OCI-LY7 (cell line): ENCODE measurements at regions not wholly inside any gene's neighbourhood (a gene's known extent, or its start where the extent isn't known, plus 50 kb on each side); places are given as distances from the start of the nearest gene placed in this dataset.

Experiments
- BruUV-seq: library from RNA; stranded (reverse); fragments of 400-500 nt; replicated peaks from 2 replicates; lab custom pipeline; 2021; lab: Mats Ljungman, UMichigan
- CTCF ChIA-PET: fragments of 300-600 bp; sonication (Branson Sonifier 250); formaldehyde crosslinking; loops from one replicate; lab custom pipeline; 2022; ENCODE audit warnings: antibody characterized with exemption; ENCODE audit not compliant: unreplicated experiment; lab: Charles Lee
- POLR2A ChIA-PET: fragments of 300-600 bp; sonication (Branson Sonifier 250); formaldehyde crosslinking; loops from one replicate; lab custom pipeline; 2022; ENCODE audit warnings: antibody characterized with exemption; lab: Charles Lee
- DNase-seq: peaks from one replicate; pipeline ENCODE4 v3.0.0-alpha.2; 2015; ENCODE audit warnings: low spot score
- H2AFZ ChIP-seq: fragments of 200-600 bp; sonication (generic), shearing (Covaris generic); 2 replicates; pipeline ENCODE4 v1.6.1; 2014; ENCODE audit warnings: mild to moderate bottlenecking, antibody characterized with exemption, low read length, moderate library complexity
- H3K27ac ChIP-seq: fragments of 200-600 bp; sonication (generic); 2 replicates; pipeline ENCODE4 v1.5.1; 2014; ENCODE audit warnings: mixed run types, low read depth, mild to moderate bottlenecking, moderate library complexity, low read length, inconsistent platforms; ENCODE audit not compliant: poor library complexity, severe bottlenecking
- H3K36me3 ChIP-seq: fragments of 200-600 bp; sonication (generic); 2 replicates; pipeline ENCODE4 v1.6.1; 2014; ENCODE audit warnings: mild to moderate bottlenecking, antibody characterized with exemption, low read length, moderate library complexity, mixed read lengths; ENCODE audit not compliant: insufficient read depth
- H3K4me1 ChIP-seq: fragments of 200-600 bp; sonication (generic); 2 replicates; pipeline ENCODE4 v1.5.1; 2014; ENCODE audit warnings: mild to moderate bottlenecking, low read length; ENCODE audit not compliant: insufficient read depth, poor library complexity, severe bottlenecking
- H3K4me2 ChIP-seq: fragments of 200-600 bp; sonication (generic); 2 replicates; pipeline ENCODE4 v1.6.1; 2014; ENCODE audit warnings: mild to moderate bottlenecking, low read length
- H3K4me3 ChIP-seq: fragments of 200-600 bp; sonication (generic); 2 replicates; pipeline ENCODE4 v1.5.1; 2014; ENCODE audit warnings: mild to moderate bottlenecking, low read depth, low read length; ENCODE audit not compliant: poor library complexity, severe bottlenecking
- H3K79me2 ChIP-seq: fragments of 200-600 bp; sonication (generic); 2 replicates; pipeline ENCODE4 v1.6.1; 2016; ENCODE audit warnings: low read depth, mild to moderate bottlenecking, low read length, moderate library complexity, mixed read lengths; ENCODE audit not compliant: insufficient read depth
- H3K9me2 ChIP-seq: fragments of 200-600 bp; sonication (generic); 2 replicates; pipeline ENCODE4 v1.6.1; 2016; ENCODE audit warnings: mild to moderate bottlenecking, low read length, mixed read lengths; ENCODE audit not compliant: insufficient read depth
- H3K9me3 ChIP-seq: fragments of 200-600 bp; sonication (generic); 2 replicates; pipeline ENCODE4 v1.6.1; 2014; ENCODE audit warnings: mild to moderate bottlenecking, mixed run types, low read length, mixed read lengths
- H4K20me1 ChIP-seq: fragments of 200-600 bp; sonication (generic); 2 replicates; pipeline ENCODE4 v1.6.1; 2014; ENCODE audit warnings: mild to moderate bottlenecking, antibody characterized with exemption, low read length, moderate library complexity, mixed read lengths; ENCODE audit not compliant: insufficient read depth
- CTCF ChIP-seq: fragments of 200-600 bp; sonication (generic); conservative IDR thresholded peaks from 2 replicates; pipeline ENCODE4 v1.5.1; 2014; ENCODE audit warnings: mild to moderate bottlenecking, antibody characterized with exemption, low read length, moderate library complexity, mixed read lengths
- EZH2phosphoT487 ChIP-seq: fragments of 200-600 bp; sonication (generic); IDR thresholded peaks from 2 replicates; pipeline ENCODE4 v1.6.1; 2018; ENCODE audit warnings: low read depth, borderline replicate concordance, mild to moderate bottlenecking, mixed run types, antibody characterized with exemption, low read length, moderate library complexity, mixed read lengths
- intact Hi-C: fragments of 100-400 bp; cut with micrococcal nuclease; formaldehyde crosslinking; loops from one replicate; pipeline ENCODE4 v1.10.0; 2022; ENCODE audit not compliant: unreplicated experiment

- H3K4me1 ChIP-seq = peaks cover 45% of the 10 kb centered on the region
- H3K9me2 ChIP-seq = no peaks in the 10 kb centered on the region
- ChIA-PET POLR2A (interaction anchor here (2.0 to 3.1 kb wide), 3 partner anchors 12 to 75 kb away, joined by 5 to 13 read pairs (median 9); no protein-coding TSS in a partner anchor), CTCF (no interaction called here)
- no peaks in the 10 kb centered on the region for H3K36me3 ChIP-seq
- BruUV-seq = no TSS peak
- no peak for DNase-seq
- TF ChIP-seq CTCF = no peak
- intact Hi-C loops = no loop called here
- no peaks in the 10 kb centered on the region for H3K79me2 ChIP-seq
- H3K4me3 ChIP-seq = no peak overlapping the region
- no peak overlapping the region for H2AFZ ChIP-seq
- no peaks in the 10 kb centered on the region for H4K20me1 ChIP-seq
- no peak overlapping the region for H3K4me2 ChIP-seq
- H3K27ac ChIP-seq = no peak overlapping the region
- peaks cover 4% of the 10 kb centered on the region; the same call in 1 of the 2 replicates for H3K9me3 ChIP-seq
Measured at GRCh38 chr10:110429301-110429700, 68.4 kb upstream of the DUSP5 start.

GRCh38 chr10:110430340-110431273 lies 67.1 kb upstream of the DUSP5 start:
- 0 out of 2 replicates have a peak overlapping the region, but pooled peaks have one; percentile 6 for H3K4me2 ChIP-seq
- H2AFZ ChIP-seq = no peak overlapping the region
- H3K9me2 ChIP-seq = no peaks in the 10 kb centered on the region

More at GRCh38 chr10:110430340-110431273, 67.1 kb upstream of the DUSP5 start:
- Histone ChIP-seq H3K4me3 (no peak overlapping the region), H4K20me1 (no peaks in the 10 kb centered on the region), H3K79me2 (no peaks in the 10 kb centered on the region), H3K27ac (no peak overlapping the region), H3K9me3 (peaks cover 4% of the 10 kb centered on the region; the same call in 1 of the 2 replicates), H3K36me3 (no peaks in the 10 kb centered on the region), H3K4me1 (peaks cover 45% of the 10 kb centered on the region)
- CTCF ChIA-PET = no interaction called here
- BruUV-seq = no TSS peak
- DNase-seq = no peak
- intact Hi-C loops = no loop called here
- TF ChIP-seq CTCF (no peak), EZH2phosphoT487 (no peak)
- POLR2A ChIA-PET = interaction anchor here (1.0 to 3.1 kb wide), 9 partner anchors 8 to 76 kb away, joined by 3 to 13 read pairs (median 5); no protein-coding TSS in a partner anchor
